Stomach (tissue), 4 donors: ENCODE measurements at regions not wholly inside any gene's neighbourhood (a gene's known extent, or its start where the extent isn't known, plus 50 kb on each side); places are given as distances from the start of the nearest gene placed in this dataset.

Experiments used
- CTCF ChIP-seq, 7 experiments: fragments of 450-650 bp in 4 of 7; fragments of 200-600 bp in 3 of 7; sonication (generic) in 3 of 7; IDR thresholded peaks; one replicate each; pipeline ENCODE4 v1.5.1; 2016 to 2019; ENCODE audit warnings: antibody characterized with exemption in 7 of 7, control low read depth in 2 of 7, mild to moderate bottlenecking in 1 of 7
- POLR2A ChIP-seq, 4 donors: fragments of 450-650 bp; IDR thresholded peaks; one replicate each; pipeline ENCODE4 v1.6.1; 2016; ENCODE audit warnings: antibody characterized with exemption in 4 of 4, control low read depth in 2 of 4, mild to moderate bottlenecking in 1 of 4, moderate library complexity in 1 of 4
- POLR2AphosphoS5 ChIP-seq, 3 donors: sonication (generic); formaldehyde crosslinking; IDR thresholded peaks; one replicate each; pipeline ENCODE4 v1.6.1; 2016; ENCODE audit warnings: antibody characterized with exemption in 3 of 3

GRCh38 chr10:98332623-98333269 is 64.8 kb upstream of the LOXL4 start:
- TF ChIP-seq CTCF (IDR thresholded peaks at IDR 0.05) (no peak), POLR2AphosphoS5 (IDR thresholded peaks at IDR 0.05) (no peak), POLR2A (IDR thresholded peaks at IDR 0.05) (no peak)
